GM18858 (cell line): ENCODE measurements at regions not wholly inside any gene's neighbourhood (a gene's known extent, or its start where the extent isn't known, plus 50 kb on each side); places are given as distances from the start of the nearest gene placed in this dataset.

Source experiments
- ATAC-seq: cut with Tn5 transposase; IDR thresholded peaks from one replicate; pipeline ENCODE4 v1.9.1; 2021; ENCODE audit not compliant: unreplicated experiment

- ATAC-seq: no peak
Observed at GRCh38 chrX:45261005-45261404, 60.3 kb upstream of the DIPK2B start.

- ATAC-seq: no peak
Observed at GRCh38 chrX:45258731-45259402, 58.2 kb upstream of the DIPK2B start.
